Stomach (tissue), 8 donors: ENCODE measurements at regions not wholly inside any gene's neighbourhood (a gene's known extent, or its start where the extent isn't known, plus 50 kb on each side); places are given as distances from the start of the nearest gene placed in this dataset.
"Not testable (repeated sequence)": the region's sequence is repeated elsewhere in the genome, so short reads cannot be mapped to it uniquely, and the experiment has no call there.

Experiments used
- DNase-seq, 2 donors: peaks; one replicate each; pipeline versions ENCODE4 v3.0.0 to v3.0.0-alpha.2; 2013 to 2019
- H3K27ac ChIP-seq, 5 donors: fragments of 200-600 bp in 4 of 5; sonication (generic) in 4 of 5; one replicate each; pipeline ENCODE4 v1.5.1; 2013 to 2019; ENCODE audit warnings: mild to moderate bottlenecking in 1 of 5, moderate library complexity in 1 of 5
- H3K27me3 ChIP-seq, 3 donors: fragments of 200-600 bp; sonication (generic); one replicate each; pipeline ENCODE4 v1.5.1; 2017 to 2019; ENCODE audit warnings: mixed run types in 1 of 3
- H3K36me3 ChIP-seq, 4 donors: fragments of 200-600 bp; sonication (generic); 1 replicate in 3 of 4; 2 replicates in 1 of 4; pipeline ENCODE4 v1.5.1; 2016 to 2019
- H3K4me1 ChIP-seq, 4 donors: fragments of 200-600 bp; sonication (generic); one replicate each; pipeline ENCODE4 v1.5.1; 2016 to 2019
- H3K4me3 ChIP-seq, 4 donors: fragments of 200-600 bp; sonication (generic) in 3 of 4; one replicate each; pipeline ENCODE4 v1.5.1; 2016 to 2019; ENCODE audit warnings: mild to moderate bottlenecking in 1 of 4
- H3K9me3 ChIP-seq, 4 donors: fragments of 200-600 bp; sonication (generic); one replicate each; pipeline ENCODE4 v1.5.1; 2016 to 2019
- CTCF ChIP-seq, 7 experiments: fragments of 450-650 bp in 4 of 7; fragments of 200-600 bp in 3 of 7; sonication (generic) in 3 of 7; IDR thresholded peaks; one replicate each; pipeline ENCODE4 v1.5.1; 2016 to 2019; ENCODE audit warnings: antibody characterized with exemption in 7 of 7, control low read depth in 2 of 7, mild to moderate bottlenecking in 1 of 7
- EP300 ChIP-seq: sonication (generic); formaldehyde crosslinking; IDR thresholded peaks from one replicate; pipeline ENCODE4 v1.6.1; 2017; ENCODE audit warnings: antibody characterized with exemption
- POLR2A ChIP-seq, 4 donors: fragments of 450-650 bp; IDR thresholded peaks; one replicate each; pipeline ENCODE4 v1.6.1; 2016; ENCODE audit warnings: antibody characterized with exemption in 4 of 4, control low read depth in 2 of 4, mild to moderate bottlenecking in 1 of 4, moderate library complexity in 1 of 4
- POLR2AphosphoS5 ChIP-seq, 3 donors: sonication (generic); formaldehyde crosslinking; IDR thresholded peaks; one replicate each; pipeline ENCODE4 v1.6.1; 2016; ENCODE audit warnings: antibody characterized with exemption in 3 of 3
- WGBS, 5 donors: extraction: QIAGEN DNeasy Blood & Tissue Kit in 3 of 5; methylation state at CpG; one replicate each; pipeline versions ENCODE4 v1.1.5 to v1.1.7; 2013 to 2018; 5-methylcytosine and 5-hydroxymethylcytosine counted together
- intact Hi-C: fragments of 100-400 bp; cut with DNase I; formaldehyde crosslinking; loops from one replicate; pipeline ENCODE4 v1.15.1; 2023; ENCODE audit warnings: low total_unique reads
- small RNA-seq, 4 donors: library from RNA; depleted of rRNA; stranded (forward); fragments of <200 nt; gene quantifications; one replicate each; pipeline ENCODE3, GENCODE V24; 2016
- donor health status: healthy with polysubstance abuse.
- donor health status: Bipolar disorder and iron deficiency.
- donor health status: healthy.

GRCh38 chr6:2305951-2306350 is 60.5 kb upstream of the GMDS start:
- Histone ChIP-seq H3K4me3 (no peak overlapping the region), H3K4me1 (no peaks in the 10 kb centered on the region), H3K27ac (no peak overlapping the region), H3K36me3 (peaks cover 0 to 11% (median 0%) of the 10 kb centered on the region in 4 donors), H3K9me3 (peaks cover 0 to 10% (median 1%) of the 10 kb centered on the region in 4 donors), H3K27me3 (no peaks in the 10 kb centered on the region)
- 83 to 98% (median 96%) methylated on average over 5 of the region's 5 CpGs for whole genome bisulfite sequencing, 5 donors
- no peak for TF ChIP-seq CTCF (IDR thresholded peaks at IDR 0.05)
- no peak for TF ChIP-seq POLR2A (IDR thresholded peaks at IDR 0.05)
- no peak for TF ChIP-seq POLR2AphosphoS5 (IDR thresholded peaks at IDR 0.05)
- TF ChIP-seq EP300, result no peak
- no peak for DNase-seq
- intact Hi-C loops, result no loop called here

GRCh38 chr6:2302482-2302881 is 57.1 kb upstream of the GMDS start:
- H3K27me3 ChIP-seq, intact Hi-C loops, H3K27ac ChIP-seq, DNase-seq, H3K4me3 ChIP-seq, H3K4me1 ChIP-seq: not testable (repeated sequence)
- peaks cover 0 to 24% (median 3%) of the 10 kb centered on the region in 4 donors for H3K36me3 ChIP-seq
- WGBS, 5 donors, result 95 to 97% (median 96%) methylated on average over 5 of the region's 5 CpGs
- H3K9me3 ChIP-seq, result peaks cover 3 to 41% (median 17%) of the 10 kb centered on the region in 4 donors

GRCh38 chr6:2296781-2297180 is 51.4 kb upstream of the GMDS start:
- H3K9me3 ChIP-seq, result peaks cover 5 to 74% (median 42%) of the 10 kb centered on the region in 4 donors
- TF ChIP-seq CTCF (IDR thresholded peaks at IDR 0.05), result no peak
- TF ChIP-seq POLR2AphosphoS5 (IDR thresholded peaks at IDR 0.05), result no peak
- no peak for TF ChIP-seq EP300
- TF ChIP-seq POLR2A (IDR thresholded peaks at IDR 0.05), result no peak
- H3K4me3 ChIP-seq, result no peak overlapping the region
- DNase-seq, result no peak
- H3K27me3 ChIP-seq, result no peaks in the 10 kb centered on the region
- peaks cover 0 to 28% (median 3%) of the 10 kb centered on the region in 4 donors for H3K36me3 ChIP-seq
- H3K27ac ChIP-seq, result no peak overlapping the region
- no peaks in the 10 kb centered on the region for H3K4me1 ChIP-seq
- intact Hi-C loops, result no loop called here
- WGBS, 5 donors, result 89 to 96% (median 93%) methylated on average over 2 of the region's 2 CpGs

Small RNAs in the stretch of these regions (small RNA-seq; reads per million reads assigned to genes)
- 0 reads per million in 4 donors for gene HMGN2P28
